Body of pancreas (tissue), 4 donors: ENCODE measurements at regions not wholly inside any gene's neighbourhood (a gene's known extent, or its start where the extent isn't known, plus 50 kb on each side); places are given as distances from the start of the nearest gene placed in this dataset.

Experiments used
- ATAC-seq: fragments of 150-250 bp; one replicate; pipeline ENCODE4 v1.9.1; 2016
- DNase-seq, 4 donors: peaks; one replicate each; pipeline ENCODE4 v3.0.0-alpha.2; 2019
- H3K27ac ChIP-seq, 4 donors: fragments of 200-600 bp; sonication (generic); 1 replicate in 3 of 4; 2 replicates in 1 of 4; pipeline versions ENCODE4 v1.5.1 to v1.6.1; 2016 to 2019; ENCODE audit warnings: mild to moderate bottlenecking in 1 of 4, mixed read lengths in 1 of 4, moderate library complexity in 1 of 4
- H3K27me3 ChIP-seq, 2 donors: fragments of 200-600 bp; sonication (generic); one replicate each; pipeline ENCODE4 v1.6.0; 2016; ENCODE audit warnings: mild to moderate bottlenecking in 1 of 2
- H3K36me3 ChIP-seq, 2 donors: fragments of 200-600 bp; sonication (generic); replicated peaks in 1 of 2; 2 replicates each; pipeline ENCODE4 v1.5.1; 2016; ENCODE audit warnings: low read depth in 2 of 2; ENCODE audit not compliant: insufficient read depth in 1 of 2
- H3K4me1 ChIP-seq: fragments of 200-600 bp; sonication (generic); one replicate; pipeline ENCODE4 v1.6.0; 2016
- H3K4me3 ChIP-seq, 2 donors: fragments of 200-600 bp; sonication (generic); 1 replicate in 1 of 2; 2 replicates in 1 of 2; pipeline ENCODE4 v1.5.1; 2016 to 2019
- H3K9me3 ChIP-seq, 3 donors: fragments of 200-600 bp; sonication (generic); 1 replicate in 2 of 3; 2 replicates in 1 of 3; pipeline ENCODE4 v1.5.1; 2016
- CTCF ChIP-seq, 7 experiments: fragments of 450-650 bp in 4 of 7; fragments of 200-600 bp in 3 of 7; sonication (generic) in 3 of 7; IDR thresholded peaks; one replicate each; pipeline ENCODE4 v1.5.1; 2016 to 2019; ENCODE audit warnings: antibody characterized with exemption in 7 of 7
- POLR2A ChIP-seq, 3 donors: fragments of 450-650 bp; IDR thresholded peaks; one replicate each; pipeline ENCODE4 v1.6.1; 2016; ENCODE audit warnings: antibody characterized with exemption in 3 of 3, mild to moderate bottlenecking in 2 of 3
- WGBS, 2 donors: methylation state at CpG; one replicate each; pipeline ENCODE4 v1.1.5; 2017; 5-methylcytosine and 5-hydroxymethylcytosine counted together
- intact Hi-C: fragments of 100-400 bp; cut with DNase I; formaldehyde crosslinking; loops from one replicate; pipeline ENCODE4 v1.15.1; 2023

GRCh38 chr2:120432293-120432975, 86.5 kb downstream of the INHBB start:
- 92 to 93% methylated on average over 18 to 23 of the region's 24 CpGs for WGBS, 2 donors
- DNase-seq (no peak), ATAC-seq (no peak)
- TF ChIP-seq CTCF (IDR thresholded peaks at IDR 0.05) (no peak), POLR2A (IDR thresholded peaks at IDR 0.05) (no peak)
- Histone ChIP-seq H3K27ac (no peak overlapping the region), H3K27me3 (no peaks in the 10 kb centered on the region), H3K4me3 (no peak overlapping the region), H3K36me3 (no peaks in the 10 kb centered on the region), H3K9me3 (no peaks in the 10 kb centered on the region), H3K4me1 (no peaks in the 10 kb centered on the region)
- intact Hi-C loops = no loop called here

GRCh38 chr2:120432976-120433815, 87.3 kb downstream of the INHBB start:
- Histone ChIP-seq H3K4me3 (no peak overlapping the region), H3K36me3 (no peaks in the 10 kb centered on the region), H3K4me1 (no peaks in the 10 kb centered on the region), H3K9me3 (no peaks in the 10 kb centered on the region), H3K27ac (no peak overlapping the region), H3K27me3 (no peaks in the 10 kb centered on the region)
- DNase-seq (no peak), ATAC-seq (no peak)
- TF ChIP-seq CTCF (IDR thresholded peaks at IDR 0.05) (no peak), POLR2A (IDR thresholded peaks at IDR 0.05) (no peak)
- 81 to 91% methylated on average over 9 to 16 of the region's 17 CpGs for WGBS, 2 donors
- intact Hi-C loops = no loop called here

- H3K27ac ChIP-seq = no peak overlapping the region
- WGBS, 2 donors = 93 to 100% methylated on average over 4 to 7 of the region's 7 CpGs
These were observed 87.9 kb downstream of the INHBB start for GRCh38 chr2:120433816-120434290.

GRCh38 chr2:120434492-120435308, 88.8 kb downstream of the INHBB start:
- no peaks in the 10 kb centered on the region for H3K4me1 ChIP-seq
- H3K36me3 ChIP-seq = no peaks in the 10 kb centered on the region
- no peak overlapping the region for H3K27ac ChIP-seq
- H3K4me3 ChIP-seq = no peak overlapping the region
- 78 to 88% methylated on average over 16 to 19 of the region's 22 CpGs for WGBS, 2 donors
- H3K27me3 ChIP-seq = no peaks in the 10 kb centered on the region
- TF ChIP-seq POLR2A (IDR thresholded peaks at IDR 0.05) = no peak
- DNase-seq (no peak), ATAC-seq (no peak)
- intact Hi-C loops = no loop called here
- H3K9me3 ChIP-seq = no peaks in the 10 kb centered on the region

More at GRCh38 chr2:120433816-120434290, 87.9 kb downstream of the INHBB start:
- H3K9me3 ChIP-seq = no peaks in the 10 kb centered on the region
- ATAC-seq = no peak
- no peaks in the 10 kb centered on the region for H3K27me3 ChIP-seq
- intact Hi-C loops = no loop called here
- DNase-seq = no peak
- H3K36me3 ChIP-seq = no peaks in the 10 kb centered on the region
- no peaks in the 10 kb centered on the region for H3K4me1 ChIP-seq
- no peak overlapping the region for H3K4me3 ChIP-seq
- TF ChIP-seq POLR2A (IDR thresholded peaks at IDR 0.05) (no peak), CTCF (IDR thresholded peaks at IDR 0.05) (no peak)
